Omental fat pad (tissue), 3 donors: ENCODE measurements at regions not wholly inside any gene's neighbourhood (a gene's known extent, or its start where the extent isn't known, plus 50 kb on each side); places are given as distances from the start of the nearest gene placed in this dataset.

Source experiments
- ATAC-seq: fragments of 150-250 bp; one replicate; pipeline ENCODE4 v1.9.1; 2016; ENCODE audit warnings: mild to moderate bottlenecking, moderate library complexity; ENCODE audit not compliant: low FRiP score
- DNase-seq: peaks from one replicate; pipeline ENCODE4 v3.0.0-alpha.2; 2019; ENCODE audit warnings: low spot score
- TF ChIP-seq, protein P1 (sequence below), 3 donors: fragments of 450-650 bp; IDR thresholded peaks; one replicate each; pipeline ENCODE4 v1.5.1; 2016 to 2017; ENCODE audit warnings: antibody characterized with exemption in 3 of 3, mild to moderate bottlenecking in 3 of 3, moderate library complexity in 2 of 3

DNA sequence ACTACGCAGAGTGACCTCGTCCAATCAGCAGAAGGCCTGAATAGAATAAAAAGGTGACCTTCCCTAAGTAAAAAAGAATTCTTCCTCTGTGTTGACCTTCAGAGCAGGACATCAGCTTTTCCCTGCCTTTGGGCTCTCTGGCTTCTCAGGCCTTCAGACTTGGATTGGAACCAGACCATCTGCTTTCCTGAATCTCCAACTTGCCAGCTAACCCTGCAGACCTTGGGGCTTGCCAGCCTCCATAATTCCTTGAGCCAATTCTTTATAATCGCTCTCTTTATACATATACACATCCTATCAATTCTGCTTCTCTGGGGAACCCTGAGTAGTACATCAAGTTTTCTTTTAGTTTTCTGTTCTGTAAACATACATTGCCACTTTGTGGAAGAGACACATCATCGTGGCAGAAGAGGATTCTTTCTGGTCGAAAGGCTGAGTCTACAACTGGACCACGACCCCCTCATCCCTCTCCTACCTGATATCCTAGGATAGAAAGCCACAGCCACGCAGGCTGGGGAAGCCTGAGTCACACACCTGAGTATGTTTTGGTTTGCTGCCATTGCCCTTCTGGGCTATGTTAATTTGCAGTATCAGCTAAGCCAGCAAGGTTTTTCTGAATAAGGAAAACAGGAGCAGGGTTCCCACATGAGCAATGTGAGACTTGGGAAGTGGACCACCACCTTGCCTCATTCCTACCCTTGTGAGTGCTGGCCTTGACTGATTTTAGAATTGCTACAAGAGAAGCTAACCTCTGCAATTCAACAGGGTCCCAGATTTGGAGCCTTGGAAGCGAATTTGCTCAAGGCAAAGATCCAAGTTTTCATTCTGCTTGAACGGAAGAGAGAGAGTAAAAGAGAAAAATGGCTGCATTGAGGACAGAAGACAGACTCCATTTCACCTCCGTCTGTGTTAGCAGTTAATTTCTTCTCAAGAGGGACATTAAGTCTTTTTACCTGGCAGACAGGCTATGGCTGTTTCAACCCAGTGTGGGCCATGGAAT lies 445.2 kb upstream of the FZD8 start:
- DNase-seq (no peak), ATAC-seq (no peak)
- TF ChIP-seq, protein P1, sequence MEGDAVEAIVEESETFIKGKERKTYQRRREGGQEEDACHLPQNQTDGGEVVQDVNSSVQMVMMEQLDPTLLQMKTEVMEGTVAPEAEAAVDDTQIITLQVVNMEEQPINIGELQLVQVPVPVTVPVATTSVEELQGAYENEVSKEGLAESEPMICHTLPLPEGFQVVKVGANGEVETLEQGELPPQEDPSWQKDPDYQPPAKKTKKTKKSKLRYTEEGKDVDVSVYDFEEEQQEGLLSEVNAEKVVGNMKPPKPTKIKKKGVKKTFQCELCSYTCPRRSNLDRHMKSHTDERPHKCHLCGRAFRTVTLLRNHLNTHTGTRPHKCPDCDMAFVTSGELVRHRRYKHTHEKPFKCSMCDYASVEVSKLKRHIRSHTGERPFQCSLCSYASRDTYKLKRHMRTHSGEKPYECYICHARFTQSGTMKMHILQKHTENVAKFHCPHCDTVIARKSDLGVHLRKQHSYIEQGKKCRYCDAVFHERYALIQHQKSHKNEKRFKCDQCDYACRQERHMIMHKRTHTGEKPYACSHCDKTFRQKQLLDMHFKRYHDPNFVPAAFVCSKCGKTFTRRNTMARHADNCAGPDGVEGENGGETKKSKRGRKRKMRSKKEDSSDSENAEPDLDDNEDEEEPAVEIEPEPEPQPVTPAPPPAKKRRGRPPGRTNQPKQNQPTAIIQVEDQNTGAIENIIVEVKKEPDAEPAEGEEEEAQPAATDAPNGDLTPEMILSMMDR (IDR thresholded peaks at IDR 0.05) = no peak

DNA sequence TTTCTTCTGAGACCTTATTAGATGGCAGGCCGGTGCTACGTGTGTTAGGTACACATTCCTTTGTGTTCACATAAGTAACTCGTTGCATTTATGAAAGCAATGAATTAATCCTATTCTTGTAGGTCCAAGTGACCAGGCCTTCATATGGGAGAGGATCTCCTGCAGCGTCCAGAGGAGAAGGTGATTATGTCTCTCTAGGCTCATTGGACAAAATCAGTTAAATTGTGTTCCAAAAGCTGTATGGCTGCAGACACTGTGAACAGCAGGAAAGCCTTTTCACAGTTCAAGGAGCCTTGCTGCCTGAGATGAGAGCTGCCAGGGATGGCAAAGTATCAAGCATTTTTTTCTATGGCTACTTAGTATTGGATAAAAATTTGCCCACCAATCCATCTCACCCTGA lies 433.1 kb upstream of the FZD8 start:
- TF ChIP-seq, protein P1 (IDR thresholded peaks at IDR 0.05) = no peak
- no peak for ATAC-seq
- no peak for DNase-seq

DNA sequence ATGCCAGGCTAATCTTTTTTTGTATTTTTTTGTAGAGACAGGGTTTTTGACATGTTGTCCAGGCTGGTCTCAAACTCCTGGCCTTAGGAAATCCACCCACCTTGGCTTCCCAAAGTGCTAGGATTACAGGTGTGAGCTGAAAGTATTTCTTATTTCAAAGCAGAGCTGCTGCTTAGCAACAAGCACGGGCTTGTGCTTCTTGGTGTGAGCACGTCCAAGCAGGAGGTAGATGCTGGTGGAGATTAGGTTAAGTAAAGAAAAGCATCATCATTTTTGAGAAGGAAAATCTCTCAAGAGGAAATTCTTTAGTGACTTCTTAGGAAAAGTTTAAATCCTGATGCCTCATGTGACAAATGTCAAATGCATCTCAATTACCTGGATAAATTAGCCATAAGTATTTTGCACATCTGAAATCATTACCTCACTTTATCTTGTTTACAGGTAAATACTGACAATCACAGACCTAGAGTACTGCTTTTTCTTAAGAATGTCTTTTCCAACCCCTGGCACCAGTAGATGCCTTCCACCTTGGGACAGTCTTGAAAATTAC lies 431.8 kb upstream of the FZD8 start:
- TF ChIP-seq, protein P1 (IDR thresholded peaks at IDR 0.05) = no peak
- ATAC-seq (no peak), DNase-seq (no peak)

DNA sequence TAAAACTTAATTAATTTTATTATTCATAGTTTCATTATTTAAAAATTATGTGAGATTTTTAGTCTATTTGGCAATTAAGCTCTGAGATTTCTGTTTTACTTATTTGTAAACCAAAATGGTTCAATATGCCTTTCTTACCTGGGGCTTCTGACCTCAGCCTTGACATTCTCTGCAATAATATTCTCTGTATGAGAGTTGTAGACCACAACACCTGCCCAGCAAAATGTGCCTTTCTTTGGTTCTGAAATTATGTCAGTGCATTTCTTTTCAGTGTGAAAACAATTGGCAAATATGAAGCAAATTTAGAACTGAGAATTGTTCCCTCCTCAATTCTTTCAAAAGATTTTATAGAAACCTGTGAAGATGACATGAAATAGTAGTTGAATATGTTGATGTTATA lies 426.4 kb upstream of the FZD8 start:
- DNase-seq = no peak
- no peak for ATAC-seq
- TF ChIP-seq, protein P1 (IDR thresholded peaks at IDR 0.05) = no peak

DNA sequence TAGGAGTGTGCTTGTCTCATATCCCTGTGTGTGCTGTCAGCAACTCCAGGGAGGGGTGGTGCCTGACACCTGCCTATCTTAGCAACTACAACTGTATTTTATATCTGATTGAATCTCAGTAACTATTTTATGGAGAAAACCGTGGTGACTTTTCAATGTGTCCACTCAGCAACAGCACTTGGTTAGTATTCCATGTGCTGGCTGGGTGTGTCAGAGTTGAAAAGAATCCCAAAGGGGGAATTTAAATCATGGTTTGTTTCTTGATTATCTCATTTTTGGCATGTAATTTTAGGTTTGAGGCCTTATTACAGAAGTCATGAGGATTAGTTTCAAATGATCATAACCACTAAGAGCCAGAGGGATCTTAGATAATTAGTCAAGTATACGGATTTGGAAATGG lies 425.7 kb upstream of the FZD8 start:
- ATAC-seq = no peak
- DNase-seq = no peak
- TF ChIP-seq, protein P1 (IDR thresholded peaks at IDR 0.05) = no peak

DNA sequence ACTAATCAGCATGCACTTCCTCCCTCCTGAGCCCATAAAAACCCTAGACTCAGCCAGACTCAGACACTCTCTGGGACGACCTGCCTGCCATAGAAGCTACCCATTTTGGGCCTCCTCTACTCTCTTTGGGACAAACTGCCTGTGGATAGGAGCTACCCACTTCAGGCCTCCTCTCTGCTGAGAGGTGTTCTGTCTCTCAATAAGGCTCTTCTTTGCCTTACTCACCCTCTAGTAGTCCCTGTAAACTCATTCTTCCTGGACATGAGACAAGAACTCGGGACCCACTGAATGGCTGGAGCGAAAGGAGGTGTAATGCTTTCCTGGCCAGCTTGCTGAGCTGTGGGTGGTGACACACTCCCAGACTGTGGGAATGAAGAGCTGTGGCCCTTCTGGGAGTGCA lies 424.8 kb upstream of the FZD8 start:
- TF ChIP-seq, protein P1 (IDR thresholded peaks at IDR 0.05) = no peak
- no peak for ATAC-seq
- DNase-seq = no peak

DNA sequence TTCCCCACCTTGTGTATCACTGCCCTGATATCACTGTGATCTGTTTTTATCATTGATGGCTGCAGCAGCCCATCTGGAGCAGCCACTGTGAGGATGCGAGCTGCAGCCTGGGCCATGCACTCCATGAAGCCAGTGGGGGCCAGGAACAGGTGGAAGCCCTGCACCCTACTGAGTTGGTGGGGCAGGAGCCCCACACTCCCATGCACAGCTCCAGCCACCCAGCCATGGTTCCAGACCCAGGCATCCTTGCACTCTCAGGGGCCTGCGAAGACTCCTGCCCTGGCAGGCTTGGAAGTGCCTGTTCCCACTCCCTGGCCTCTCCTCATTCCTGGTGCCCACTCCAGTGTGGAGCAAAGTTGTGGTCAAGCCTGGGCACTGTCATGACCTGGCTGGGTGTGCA lies 424.0 kb upstream of the FZD8 start:
- TF ChIP-seq, protein P1 (IDR thresholded peaks at IDR 0.05) = no peak
- DNase-seq (no peak), ATAC-seq (no peak)
